Tibial artery (tissue), 4 donors: ENCODE measurements at regions not wholly inside any gene's neighbourhood (a gene's known extent, or its start where the extent isn't known, plus 50 kb on each side); places are given as distances from the start of the nearest gene placed in this dataset.

Experiments used
- DNase-seq, 2 donors: peaks; one replicate each; pipeline ENCODE4 v3.0.0-alpha.2; 2019
- H3K27ac ChIP-seq, 2 donors: fragments of 200-600 bp; sonication (generic) in 1 of 2; 1 replicate in 1 of 2; 2 replicates in 1 of 2; pipeline ENCODE4 v1.5.1; 2018 to 2019; ENCODE audit warnings: mild to moderate bottlenecking in 1 of 2
- H3K27me3 ChIP-seq, 2 donors: fragments of 200-600 bp; sonication (generic) in 1 of 2; one replicate each; pipeline versions ENCODE4 v1.5.1 to v1.6.0; 2016 to 2019
- H3K36me3 ChIP-seq, 3 donors: fragments of 200-600 bp; sonication (generic) in 2 of 3; one replicate each; pipeline ENCODE4 v1.5.1; 2016 to 2019; ENCODE audit warnings: mild to moderate bottlenecking in 2 of 3
- H3K4me1 ChIP-seq, 4 donors: fragments of 200-600 bp; sonication (generic) in 2 of 4; 1 replicate in 3 of 4; 2 replicates in 1 of 4; pipeline ENCODE4 v1.5.1; 2016 to 2019
- H3K4me3 ChIP-seq, 2 donors: fragments of 200-600 bp; sonication (generic) in 1 of 2; 1 replicate in 1 of 2; 2 replicates in 1 of 2; pipeline ENCODE4 v1.5.1; 2018 to 2019; ENCODE audit warnings: mild to moderate bottlenecking in 2 of 2
- H3K9me3 ChIP-seq, 3 donors: fragments of 200-600 bp; sonication (generic) in 1 of 3; one replicate each; pipeline ENCODE4 v1.5.1; 2016 to 2019
- intact Hi-C: fragments of 100-400 bp; cut with DNase I; formaldehyde crosslinking; loops from one replicate; pipeline ENCODE4 v1.15.0; 2023; ENCODE audit warnings: low total_unique reads
- TF ChIP-seq, protein P1 (sequence below), 2 experiments: fragments of 200-600 bp in 1 of 2; fragments of 450-650 bp in 1 of 2; IDR thresholded peaks; one replicate each; pipeline ENCODE4 v1.5.1; 2017 to 2019; ENCODE audit warnings: antibody characterized with exemption in 2 of 2, mild to moderate bottlenecking in 1 of 2, moderate library complexity in 1 of 2

DNA sequence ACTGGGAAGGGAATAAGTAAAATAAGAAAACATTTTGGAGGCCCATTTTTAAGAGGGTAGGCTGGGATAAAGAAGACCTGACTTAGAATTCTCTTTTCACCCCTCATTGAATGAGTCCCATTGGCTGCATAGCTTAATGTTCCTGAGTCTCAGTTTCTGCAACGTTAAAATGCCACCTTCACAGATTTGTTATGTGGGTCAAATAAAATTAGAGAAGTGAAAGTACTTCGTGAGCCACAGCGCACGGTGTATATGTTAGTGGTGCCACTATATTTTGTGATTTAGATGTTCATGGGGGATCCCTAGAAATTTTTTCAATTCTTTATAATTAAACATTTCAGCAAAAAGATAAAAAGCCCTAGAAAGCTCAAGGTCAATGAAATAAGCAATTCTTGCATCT is 109.2 kb upstream of the HS3ST1 start:
- Histone ChIP-seq H3K4me1 (no peaks in the 10 kb centered on the region), H3K4me3 (no peak overlapping the region), H3K9me3 (no peaks in the 10 kb centered on the region), H3K36me3 (no peaks in the 10 kb centered on the region), H3K27ac (no peak overlapping the region), H3K27me3 (no peaks in the 10 kb centered on the region)
- no peak for DNase-seq
- intact Hi-C loops: no loop called here
- TF ChIP-seq, protein P1, sequence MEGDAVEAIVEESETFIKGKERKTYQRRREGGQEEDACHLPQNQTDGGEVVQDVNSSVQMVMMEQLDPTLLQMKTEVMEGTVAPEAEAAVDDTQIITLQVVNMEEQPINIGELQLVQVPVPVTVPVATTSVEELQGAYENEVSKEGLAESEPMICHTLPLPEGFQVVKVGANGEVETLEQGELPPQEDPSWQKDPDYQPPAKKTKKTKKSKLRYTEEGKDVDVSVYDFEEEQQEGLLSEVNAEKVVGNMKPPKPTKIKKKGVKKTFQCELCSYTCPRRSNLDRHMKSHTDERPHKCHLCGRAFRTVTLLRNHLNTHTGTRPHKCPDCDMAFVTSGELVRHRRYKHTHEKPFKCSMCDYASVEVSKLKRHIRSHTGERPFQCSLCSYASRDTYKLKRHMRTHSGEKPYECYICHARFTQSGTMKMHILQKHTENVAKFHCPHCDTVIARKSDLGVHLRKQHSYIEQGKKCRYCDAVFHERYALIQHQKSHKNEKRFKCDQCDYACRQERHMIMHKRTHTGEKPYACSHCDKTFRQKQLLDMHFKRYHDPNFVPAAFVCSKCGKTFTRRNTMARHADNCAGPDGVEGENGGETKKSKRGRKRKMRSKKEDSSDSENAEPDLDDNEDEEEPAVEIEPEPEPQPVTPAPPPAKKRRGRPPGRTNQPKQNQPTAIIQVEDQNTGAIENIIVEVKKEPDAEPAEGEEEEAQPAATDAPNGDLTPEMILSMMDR (IDR thresholded peaks at IDR 0.05): no peak

DNA sequence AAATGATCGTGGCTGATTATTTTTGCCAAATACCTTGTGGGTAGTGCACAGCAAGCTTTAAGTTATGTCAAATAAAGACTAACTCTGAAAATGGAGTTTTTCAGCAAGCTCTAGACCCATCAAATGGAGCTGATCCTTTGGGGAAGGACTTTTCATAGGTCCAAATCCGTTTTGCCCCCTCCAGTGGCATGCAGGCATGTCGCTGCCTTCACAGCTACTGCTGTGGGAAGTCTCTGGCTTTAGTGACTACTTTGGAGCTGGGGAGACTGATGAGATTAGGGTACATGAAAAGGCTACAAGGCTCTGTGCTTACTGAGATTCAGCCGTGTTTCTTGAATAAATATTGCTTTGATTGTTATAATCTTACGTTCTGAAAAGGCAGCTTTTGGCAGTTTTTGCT is 106.6 kb upstream of the HS3ST1 start:
- Histone ChIP-seq H3K36me3 (no peaks in the 10 kb centered on the region), H3K4me1 (no peaks in the 10 kb centered on the region), H3K4me3 (no peak overlapping the region), H3K27me3 (no peaks in the 10 kb centered on the region), H3K9me3 (peaks cover 0 to 6% (median 0%) of the 10 kb centered on the region in 3 donors), H3K27ac (no peak overlapping the region)
- TF ChIP-seq, protein P1 (IDR thresholded peaks at IDR 0.05): no peak
- DNase-seq: no peak
- intact Hi-C loops: no loop called here

DNA sequence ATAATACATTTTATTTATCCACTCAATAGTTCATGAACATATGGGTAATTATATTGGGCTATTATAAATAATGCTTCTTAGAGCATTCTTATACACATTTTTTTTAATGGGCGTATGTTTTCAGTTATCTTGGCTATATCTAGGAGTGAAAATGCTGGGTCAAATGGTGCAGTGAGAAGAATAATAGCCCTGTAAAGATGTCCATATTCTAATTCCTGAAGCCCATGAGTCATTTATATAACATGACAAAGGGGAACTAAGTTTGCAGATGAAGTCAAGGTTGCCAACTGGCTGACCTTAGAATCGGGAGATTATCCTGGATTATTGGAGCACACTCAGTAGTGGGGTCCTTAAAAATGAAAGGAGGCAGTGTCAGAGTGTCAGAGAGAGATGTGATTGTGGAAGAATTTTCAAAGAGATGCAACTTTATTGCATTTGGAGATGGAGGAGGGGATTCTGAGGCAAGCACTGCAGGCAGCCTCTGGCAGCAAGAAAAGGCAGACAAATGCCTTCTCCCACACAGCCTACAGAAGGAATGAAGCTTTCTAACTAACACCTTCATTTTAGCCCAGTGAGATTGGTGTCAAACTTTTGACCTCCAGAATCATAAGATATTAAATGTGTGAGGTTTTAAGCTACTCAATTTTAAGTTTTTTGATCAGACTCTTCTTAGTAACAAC is 106.1 kb upstream of the HS3ST1 start:
- DNase-seq: no peak
- Histone ChIP-seq H3K9me3 (peaks cover 0 to 11% (median 0%) of the 10 kb centered on the region in 3 donors), H3K27me3 (no peaks in the 10 kb centered on the region), H3K4me1 (no peaks in the 10 kb centered on the region), H3K36me3 (no peaks in the 10 kb centered on the region), H3K4me3 (no peak overlapping the region), H3K27ac (no peak overlapping the region)
- TF ChIP-seq, protein P1 (IDR thresholded peaks at IDR 0.05): no peak
- intact Hi-C loops: no loop called here

DNA sequence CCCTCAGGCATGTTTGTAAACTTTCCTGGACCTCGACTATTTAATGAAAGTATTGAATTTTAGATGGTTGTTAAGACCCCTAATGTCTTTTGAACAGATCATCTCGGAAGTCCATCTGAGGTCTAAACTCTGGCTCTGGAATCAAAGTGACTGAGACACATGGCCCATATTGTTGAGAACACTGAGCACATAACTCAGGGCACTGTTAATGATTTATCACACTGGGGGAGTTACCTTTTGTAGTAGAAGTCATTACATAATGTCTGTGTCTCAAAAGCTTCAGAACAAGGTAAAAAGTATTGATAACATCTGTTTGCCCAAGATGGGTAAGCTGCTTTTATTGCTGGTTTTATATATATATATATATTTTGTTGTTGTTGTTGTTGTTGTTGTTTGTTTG is 103.4 kb upstream of the HS3ST1 start:
- intact Hi-C loops: no loop called here
- H3K27ac ChIP-seq: no peak overlapping the region
- peaks cover 0 to 11% (median 0%) of the 10 kb centered on the region in 3 donors for H3K9me3 ChIP-seq
- H3K4me3 ChIP-seq: no peak overlapping the region
- no peak for DNase-seq
- H3K27me3 ChIP-seq: no peaks in the 10 kb centered on the region
- no peaks in the 10 kb centered on the region for H3K4me1 ChIP-seq
- TF ChIP-seq, protein P1 (IDR thresholded peaks at IDR 0.05): no peak
- H3K36me3 ChIP-seq: no peaks in the 10 kb centered on the region

DNA sequence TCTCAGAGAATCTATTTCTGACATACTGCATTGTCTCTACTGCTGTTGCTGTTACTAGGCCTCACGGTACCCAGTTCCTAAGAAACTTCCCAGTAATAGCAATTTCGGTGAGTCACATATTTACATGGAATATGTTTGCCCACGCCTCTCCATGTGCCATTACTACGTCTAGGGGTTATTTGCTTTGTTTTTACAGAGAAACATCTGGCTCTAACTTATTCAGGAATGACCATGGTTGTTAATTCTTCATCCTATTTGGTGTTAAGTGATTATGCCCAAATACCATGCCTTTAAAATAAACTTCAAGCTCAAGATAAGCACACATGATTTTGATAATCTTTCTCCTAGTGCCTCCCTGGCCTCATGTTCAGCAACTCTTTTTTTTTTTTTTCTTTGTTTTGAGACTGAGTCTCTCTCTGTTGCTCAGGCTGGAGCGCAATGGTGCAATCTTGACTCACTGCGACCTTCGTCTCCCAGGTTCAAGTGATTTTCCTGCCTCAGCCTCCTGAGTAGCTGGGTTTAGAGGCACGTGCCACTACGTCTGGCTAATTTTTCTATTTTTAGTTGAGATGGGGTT is 101.0 kb upstream of the HS3ST1 start:
- Histone ChIP-seq H3K9me3 (peaks cover 0 to 11% (median 0%) of the 10 kb centered on the region in 3 donors), H3K36me3 (no peaks in the 10 kb centered on the region), H3K4me1 (no peaks in the 10 kb centered on the region), H3K4me3 (no peak overlapping the region), H3K27me3 (no peaks in the 10 kb centered on the region), H3K27ac (no peak overlapping the region)
- intact Hi-C loops: no loop called here
- TF ChIP-seq, protein P1 (IDR thresholded peaks at IDR 0.05): no peak
- no peak for DNase-seq
